ENCODE measurements at regions not wholly inside any gene's neighbourhood (a gene's known extent, or its start where the extent isn't known, plus 50 kb on each side); places are given as distances from the start of the nearest gene placed in this dataset.
"Not testable (repeated sequence)": the region's sequence is repeated elsewhere in the genome, so short reads cannot be mapped to it uniquely, and the experiment has no call there.

- not testable (repeated sequence) for DNase-seq
These were observed 69.1 kb downstream of the ZNF518B start for GRCh38 chr4:10388146-10388545.

DNA sequence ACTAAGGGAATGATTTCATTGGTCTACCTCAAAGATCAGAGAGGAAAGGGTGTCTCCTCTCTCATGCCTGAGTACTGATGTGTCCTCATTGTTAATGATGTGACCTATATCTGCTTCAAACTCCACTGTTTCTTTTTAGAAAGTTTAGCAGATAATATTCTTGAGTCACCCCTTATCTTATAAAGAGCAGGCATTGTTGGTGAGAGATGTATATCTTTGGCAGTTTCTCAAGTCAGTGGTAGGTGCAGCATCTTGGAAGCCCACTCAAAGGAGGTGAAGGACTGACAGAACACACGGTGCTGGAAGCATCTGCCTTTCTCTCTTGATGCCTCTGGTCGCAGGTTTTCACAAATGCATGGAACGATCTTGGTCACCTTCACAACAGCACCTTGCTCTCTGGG lies 71.2 kb downstream of the ZNF518B start:
- no peak for DNase-seq

GRCh38 chr4:10384974-10385373 lies 72.3 kb downstream of the ZNF518B start:
- DNase-seq = no peak

- no peak for DNase-seq
These were observed 73.8 kb downstream of the ZNF518B start for GRCh38 chr4:10383417-10383816.

DNA sequence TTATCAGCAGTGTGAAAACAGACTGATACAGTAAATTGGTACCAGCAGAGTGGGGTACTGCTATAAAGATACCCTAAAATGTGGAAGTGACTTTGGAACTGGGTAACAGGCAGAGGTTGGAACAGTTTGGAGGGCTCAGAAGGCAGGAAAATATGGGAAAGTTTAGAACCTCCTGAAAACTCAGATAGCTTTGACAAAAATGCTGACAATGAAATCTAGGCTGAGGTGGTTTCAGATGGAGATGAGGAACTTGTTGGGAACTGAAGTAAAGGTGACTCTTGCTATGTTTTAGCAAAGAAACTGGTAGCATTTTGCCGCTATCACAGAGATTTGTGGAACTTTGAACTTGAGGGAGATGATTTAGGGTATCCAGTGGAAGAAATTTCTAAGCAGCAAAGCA lies 75.1 kb downstream of the ZNF518B start:
- DNase-seq = not testable (repeated sequence)

GRCh38 chr4:10381146-10381545 lies 76.1 kb downstream of the ZNF518B start:
- DNase-seq = no peak

- no peak for DNase-seq
These were observed 76.5 kb downstream of the ZNF518B start for GRCh38 chr4:10380735-10381134.

GRCh38 chr4:10371869-10372471 lies 85.3 kb downstream of the ZNF518B start:
- DNase-seq = no peak

GRCh38 chr4:10371121-10371520 lies 86.1 kb downstream of the ZNF518B start:
- no peak for DNase-seq

GRCh38 chr4:10369517-10369916 lies 87.7 kb downstream of the ZNF518B start:
- no peak for DNase-seq

DNA sequence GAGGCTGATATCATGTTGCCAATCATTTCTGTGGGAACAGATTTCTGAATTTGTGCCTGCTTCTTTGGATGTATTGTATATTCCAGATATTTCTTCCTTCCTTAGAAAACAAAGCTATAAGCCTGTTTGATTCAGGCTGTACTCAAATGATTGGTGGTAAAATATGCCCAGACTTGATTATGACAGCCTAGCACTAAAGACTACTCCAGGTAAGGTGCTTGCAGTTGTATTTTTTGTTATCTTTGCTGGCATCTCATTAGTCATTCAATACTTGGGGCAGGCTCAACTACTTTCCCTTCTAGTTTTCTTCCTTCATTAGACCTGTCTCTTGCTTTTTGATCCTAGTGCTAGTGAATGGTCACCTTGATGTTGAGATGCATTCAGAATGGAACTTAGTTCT lies 90.6 kb downstream of the ZNF518B start:
- DNase-seq = no peak

- no peak for DNase-seq
These were observed 93.0 kb downstream of the ZNF518B start for GRCh38 chr4:10364194-10364593.

DNA sequence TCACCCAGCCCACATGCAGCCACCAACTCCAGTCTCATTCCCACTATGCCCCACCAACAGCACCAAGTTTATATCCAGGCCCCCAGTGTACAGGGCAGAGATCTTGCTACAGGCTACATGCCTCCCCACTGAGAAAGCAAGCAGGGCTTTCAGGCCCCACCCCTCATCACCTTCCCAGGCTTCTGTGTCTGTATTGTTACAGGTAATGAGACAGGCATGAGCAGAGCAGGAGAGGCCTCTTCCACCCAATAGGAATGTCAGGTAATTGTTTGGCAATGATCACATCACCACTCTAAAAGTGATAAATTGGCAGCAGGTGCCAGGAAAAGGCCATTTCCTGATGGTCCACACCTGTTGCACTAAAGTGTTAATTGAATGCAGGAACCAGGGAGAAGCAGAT lies 102.5 kb downstream of the ZNF518B start:
- DNase-seq = no peak

DNA sequence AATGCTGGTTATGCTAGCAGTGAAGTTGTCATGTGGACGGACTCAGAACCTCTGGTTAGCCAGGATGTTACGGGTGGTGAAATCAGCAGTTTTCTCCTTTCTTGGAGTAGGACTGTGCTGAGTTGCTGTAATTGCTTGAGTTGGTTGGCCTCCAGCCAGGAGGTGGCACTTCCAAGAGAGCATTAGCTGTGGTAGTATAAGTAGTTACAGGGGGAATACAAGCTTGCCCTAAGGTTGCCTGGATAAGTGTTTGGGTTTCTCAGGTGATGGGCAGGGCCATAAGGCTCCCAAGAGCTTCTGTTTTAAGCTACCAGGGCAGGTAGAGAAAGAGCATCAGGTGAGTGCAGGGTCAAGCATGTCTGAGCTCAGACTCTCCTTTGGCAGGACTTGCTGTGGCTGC lies 103.0 kb downstream of the ZNF518B start:
- DNase-seq = no peak

DNA sequence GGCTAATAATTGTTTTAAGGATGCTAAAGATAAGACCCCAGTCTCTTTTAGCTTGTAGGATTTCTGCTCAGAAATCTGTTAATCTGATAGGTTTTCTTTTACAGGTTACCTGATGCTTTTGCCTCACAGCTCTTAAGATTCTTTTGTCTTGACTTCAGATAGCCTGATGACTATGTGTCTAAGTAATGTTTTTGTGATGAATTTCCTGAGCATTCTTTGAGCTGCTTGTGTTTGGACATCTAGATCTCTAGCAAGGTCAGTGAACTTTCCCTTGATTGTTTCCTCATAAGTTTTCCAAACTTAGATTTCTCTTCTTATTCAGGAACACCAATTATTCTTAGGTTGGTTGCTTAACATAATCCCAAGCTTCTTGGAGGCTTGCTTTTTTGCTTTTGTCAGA lies 104.1 kb downstream of the ZNF518B start:
- no peak for DNase-seq

DNA sequence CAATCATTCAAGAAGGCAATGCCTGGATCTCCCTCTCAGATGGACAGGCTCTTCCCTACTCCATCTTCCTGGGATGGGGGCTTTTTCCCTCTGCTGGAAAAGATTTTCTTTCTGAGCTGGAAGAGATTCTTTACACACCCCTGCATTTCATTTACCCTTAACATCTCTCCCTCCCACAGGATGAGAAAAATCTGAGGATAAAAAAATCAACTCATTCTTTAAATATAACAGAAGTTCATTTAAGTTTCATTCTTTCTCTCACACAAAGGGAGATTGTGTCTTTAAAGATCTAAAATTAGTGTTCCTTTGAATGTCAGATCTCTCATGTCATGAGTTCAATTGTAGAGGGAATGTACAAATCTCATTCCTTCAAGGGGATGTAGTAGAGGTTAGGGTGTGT lies 109.0 kb downstream of the ZNF518B start:
- no peak for DNase-seq

GRCh38 chr4:10347815-10348214 lies 109.4 kb downstream of the ZNF518B start:
- DNase-seq = no peak

DNA sequence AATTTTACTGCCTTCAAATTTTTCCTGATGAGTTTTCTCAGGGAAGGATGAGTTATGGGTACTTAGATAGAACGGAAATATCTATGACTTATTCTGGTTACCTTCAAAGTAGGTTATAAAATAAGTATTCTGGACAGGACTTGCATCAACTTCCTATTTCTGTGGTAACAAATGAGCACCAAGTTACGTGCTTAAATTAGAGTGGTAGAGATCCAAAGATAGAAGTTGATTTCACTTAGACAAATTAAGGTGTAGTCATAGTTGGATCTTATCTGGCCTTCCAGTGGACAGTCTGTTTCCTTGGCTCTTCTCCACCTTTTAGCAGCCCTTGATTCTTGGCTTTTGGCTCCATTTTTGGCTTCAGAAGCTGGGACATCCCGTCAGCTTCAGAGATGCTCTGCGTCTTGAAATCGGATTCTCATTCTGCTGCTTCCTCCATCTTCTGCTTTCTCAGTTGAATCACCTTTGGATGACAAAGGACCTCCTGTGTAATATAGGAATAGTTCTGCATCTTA lies 109.9 kb downstream of the ZNF518B start:
- DNase-seq = no peak

GRCh38 chr4:10346023-10346422 lies 111.2 kb downstream of the ZNF518B start:
- DNase-seq = no peak

DNA sequence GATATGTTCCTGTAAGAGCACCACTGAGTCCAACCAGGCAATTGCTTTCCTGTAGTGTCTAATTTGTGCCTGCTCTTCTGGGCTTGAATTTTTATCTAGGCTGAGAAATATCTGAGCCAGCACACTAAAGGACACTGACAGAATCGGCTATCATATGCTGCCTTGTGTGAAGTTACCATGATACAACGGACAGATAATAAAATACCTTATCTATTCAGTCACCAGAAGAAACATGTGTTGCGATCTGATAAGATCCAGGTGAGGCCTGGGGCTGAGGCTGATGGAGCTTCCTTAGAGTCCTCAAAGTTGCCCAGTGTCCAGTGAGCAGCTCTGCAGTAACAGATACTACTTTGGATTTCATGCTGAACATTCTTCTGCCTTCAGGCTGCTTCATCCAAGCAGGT lies 111.8 kb downstream of the ZNF518B start:
- no peak for DNase-seq

- DNase-seq = no peak
These were observed 112.4 kb downstream of the ZNF518B start for GRCh38 chr4:10344824-10345223.

GRCh38 chr4:10343656-10344055 lies 113.6 kb downstream of the ZNF518B start:
- DNase-seq = no peak

GRCh38 chr4:10342866-10343265 lies 114.4 kb downstream of the ZNF518B start:
- no peak for DNase-seq

- no peak for DNase-seq
These were observed 120.8 kb downstream of the ZNF518B start for GRCh38 chr4:10336471-10336870.

DNA sequence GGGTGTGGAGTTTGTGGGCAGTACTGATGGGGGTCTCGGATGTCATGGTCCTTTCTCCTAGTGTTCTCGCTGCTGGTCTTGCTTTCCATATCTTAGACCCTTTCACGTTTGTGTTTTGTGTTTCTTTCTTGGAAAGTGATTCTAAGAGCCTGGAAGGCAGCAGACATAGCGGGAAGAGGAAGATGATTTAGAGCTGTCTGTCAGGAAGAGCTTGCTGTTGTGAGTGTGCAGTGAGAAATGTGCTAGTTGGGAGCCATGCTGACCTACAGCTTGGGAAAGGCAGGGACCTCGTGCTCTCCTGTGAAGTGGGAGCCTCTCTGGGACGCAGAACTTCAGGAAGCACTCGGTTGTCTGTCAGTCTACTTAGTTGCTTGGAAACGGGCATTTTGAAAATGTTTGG lies 122.2 kb downstream of the ZNF518B start:
- DNase-seq = no peak
